NCI-H2171 treated with DMSO at 0.1 percent for 48 hours (cell line): ENCODE measurements at regions not wholly inside any gene's neighbourhood (a gene's known extent, or its start where the extent isn't known, plus 50 kb on each side); places are given as distances from the start of the nearest gene placed in this dataset.
"Not testable (repeated sequence)": the region's sequence is repeated elsewhere in the genome, so short reads cannot be mapped to it uniquely, and the experiment has no call there.

Experiments
- DNase-seq: peaks from one replicate; lab custom pipeline; 2025; lab: John Stamatoyannopoulos, UW

DNA sequence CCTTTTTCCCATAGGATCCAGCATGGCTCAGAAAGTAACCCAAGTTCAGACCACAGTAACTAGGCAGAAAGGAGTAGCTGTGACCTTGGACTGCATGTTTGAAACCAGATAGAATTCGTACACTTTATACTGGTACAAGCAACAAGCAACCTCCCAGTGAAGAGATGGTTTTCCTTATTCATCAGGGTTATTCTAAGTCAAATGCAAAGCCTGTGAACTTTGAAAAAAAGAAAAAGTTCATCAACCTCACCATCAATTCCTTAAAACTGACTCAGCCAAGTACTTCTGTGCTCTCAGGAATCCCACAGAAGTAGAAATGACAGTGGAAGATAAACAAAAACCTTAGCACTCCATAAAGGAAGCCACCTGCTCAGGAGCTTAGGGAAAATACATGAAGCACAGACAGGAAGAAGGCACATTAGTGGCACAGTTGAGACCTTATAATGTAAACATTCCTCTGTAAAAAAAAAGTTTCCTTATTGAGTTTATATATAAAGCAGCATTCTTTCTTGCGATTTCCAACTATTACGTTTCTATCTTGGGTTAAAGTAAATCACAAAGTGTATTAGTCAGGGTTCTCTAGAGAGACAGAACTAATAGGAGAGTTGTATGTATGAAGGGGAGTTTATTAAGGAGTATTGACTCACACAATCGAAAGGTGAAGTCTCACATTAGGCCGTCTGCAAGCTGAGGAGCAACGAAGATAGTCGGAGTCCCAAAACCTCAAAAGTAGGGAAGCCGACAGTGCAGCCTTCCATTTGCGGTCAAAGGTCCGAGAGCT is 398.4 kb downstream of the DAD1 start:
- no peak for DNase-seq

DNA sequence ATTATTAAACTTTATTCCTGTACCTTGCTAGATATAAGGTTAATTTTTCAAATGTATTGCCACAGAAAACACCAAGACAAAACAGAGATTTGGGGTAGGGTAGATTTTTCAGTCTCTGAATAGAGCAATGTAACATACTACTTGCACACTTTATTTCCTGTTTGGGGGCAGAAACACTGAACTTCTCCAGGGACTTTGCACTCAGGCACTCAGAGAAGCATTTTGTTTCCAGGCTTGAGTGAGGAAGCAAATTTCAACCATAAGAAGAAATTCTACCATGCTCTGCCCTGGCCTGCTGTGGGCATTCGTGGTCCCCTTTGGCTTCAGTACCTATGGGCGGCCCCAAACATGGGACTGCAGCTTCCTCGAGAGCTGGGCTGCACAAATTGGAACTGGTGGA is 399.1 kb downstream of the DAD1 start:
- DNase-seq: no peak

DNA sequence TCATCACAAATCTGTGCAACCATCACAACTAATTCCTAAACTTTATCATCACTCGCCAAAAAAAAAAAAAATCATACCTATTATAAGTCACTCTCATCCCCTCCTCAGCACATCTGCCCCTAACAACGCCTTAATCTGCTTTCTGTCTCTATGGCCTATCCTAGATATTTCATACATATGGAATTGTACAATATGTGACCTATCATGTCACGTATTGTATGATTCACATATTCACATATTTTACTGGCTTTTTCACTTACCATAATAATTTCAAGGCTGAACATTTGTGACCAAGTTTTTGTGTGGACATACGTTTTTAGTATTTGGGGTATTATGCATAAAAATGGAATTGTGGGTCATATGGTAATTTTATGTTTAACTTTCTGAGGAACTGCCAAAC is 400.7 kb downstream of the DAD1 start:
- no peak for DNase-seq

DNA sequence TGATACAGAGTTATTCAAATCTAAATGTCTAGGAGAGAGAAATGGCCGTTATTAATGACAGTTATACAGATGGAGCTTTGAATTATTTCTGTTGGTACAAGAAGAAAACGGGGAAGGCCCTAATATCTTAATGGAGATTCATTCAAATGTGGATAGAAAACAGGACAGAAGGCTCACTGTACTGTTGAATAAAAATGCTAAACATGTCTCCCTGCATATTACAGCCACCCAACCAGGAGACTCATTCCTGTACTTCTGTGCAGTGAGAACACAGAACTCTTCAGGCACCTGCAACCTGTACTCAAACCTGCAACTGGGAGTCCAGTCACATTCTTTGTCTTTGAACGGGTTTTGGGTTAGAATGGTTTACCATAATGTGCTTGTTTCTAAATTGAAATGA is 403.2 kb downstream of the DAD1 start:
- no peak for DNase-seq

DNA sequence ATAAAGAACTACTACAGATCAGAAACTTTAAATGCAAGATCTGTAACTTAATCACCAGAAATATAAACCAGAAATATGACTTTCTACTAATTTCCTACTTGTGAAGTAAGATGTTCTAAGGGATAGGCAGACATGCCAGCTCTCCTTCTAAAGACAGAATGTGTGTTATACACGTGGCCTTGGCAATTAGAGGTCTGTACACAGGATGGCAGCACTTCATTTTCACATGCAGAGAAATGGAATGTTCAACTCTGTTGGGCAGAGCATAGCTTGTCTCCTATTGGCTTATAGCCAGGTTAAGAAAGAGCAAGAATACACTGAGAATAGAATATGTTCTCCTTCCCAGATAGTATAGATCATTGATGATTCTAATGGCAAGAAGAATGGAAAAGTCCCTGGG is 403.8 kb downstream of the DAD1 start:
- DNase-seq: no peak

DNA sequence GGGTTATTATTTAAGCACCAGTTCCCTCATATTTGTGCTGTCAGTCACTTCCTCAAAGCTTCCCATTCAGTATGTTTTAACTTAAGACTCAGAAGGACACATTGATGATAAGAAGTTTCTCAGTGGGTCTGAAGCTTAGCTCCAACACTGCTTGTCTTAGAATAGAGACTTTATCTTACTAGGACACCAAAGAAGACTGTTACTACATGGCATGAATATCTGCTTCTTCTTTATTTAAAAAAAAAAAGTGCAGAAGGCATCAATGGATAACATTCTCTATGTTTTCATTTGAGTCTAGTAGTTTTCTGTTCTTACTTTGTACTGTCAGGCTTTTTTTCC is 404.2 kb downstream of the DAD1 start:
- no peak for DNase-seq

DNA sequence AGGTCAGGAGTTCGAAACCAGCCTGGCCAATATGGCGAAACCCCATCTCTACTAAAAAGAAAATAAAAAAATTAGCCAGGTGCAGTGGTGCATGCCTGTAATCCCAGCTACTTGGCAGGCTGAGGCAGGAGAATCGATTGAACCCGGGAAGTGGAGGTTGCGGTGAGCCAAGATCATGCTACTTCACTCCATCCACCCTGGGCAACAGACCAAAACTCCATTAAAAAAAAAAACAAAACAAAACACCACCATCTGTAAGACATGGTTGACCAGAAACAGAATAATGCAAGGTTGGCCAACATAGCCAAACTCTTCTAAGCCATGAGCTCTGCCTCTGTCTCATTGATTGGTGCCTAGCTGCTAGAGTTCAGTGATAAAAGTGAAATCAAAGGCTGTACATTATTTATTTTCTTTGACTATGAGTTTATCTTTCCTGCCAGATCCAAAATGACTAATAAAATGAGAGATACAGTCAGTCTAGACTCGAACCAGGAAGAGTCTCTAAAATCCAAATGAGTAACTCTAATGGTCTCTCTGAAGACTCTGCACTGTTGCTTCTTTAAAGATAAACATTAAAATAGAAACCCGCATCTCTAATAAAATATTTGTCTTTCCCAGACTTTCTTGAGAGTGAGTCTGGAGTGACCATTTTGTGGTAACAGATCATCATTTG is 404.7 kb downstream of the DAD1 start:
- no peak for DNase-seq

DNA sequence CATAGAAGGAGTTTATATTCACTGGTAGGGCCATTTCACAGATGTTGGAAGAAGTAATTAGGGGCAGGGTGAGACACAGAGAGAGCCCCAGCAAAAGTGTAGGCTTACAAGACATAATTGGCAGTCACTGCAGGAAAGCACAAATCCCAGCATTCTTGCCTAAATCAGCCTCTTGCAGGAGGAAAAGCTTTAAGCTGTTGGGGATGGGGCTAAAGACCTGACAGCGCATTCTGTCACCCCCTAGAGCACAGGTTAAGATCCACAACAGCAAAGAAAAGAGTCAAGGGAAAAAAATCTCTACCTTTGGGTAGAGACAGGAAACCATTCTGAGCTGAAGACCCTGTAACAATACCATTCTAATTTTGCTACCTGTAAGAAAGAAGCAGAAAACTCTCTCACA is 409.0 kb downstream of the DAD1 start:
- no peak for DNase-seq

DNA sequence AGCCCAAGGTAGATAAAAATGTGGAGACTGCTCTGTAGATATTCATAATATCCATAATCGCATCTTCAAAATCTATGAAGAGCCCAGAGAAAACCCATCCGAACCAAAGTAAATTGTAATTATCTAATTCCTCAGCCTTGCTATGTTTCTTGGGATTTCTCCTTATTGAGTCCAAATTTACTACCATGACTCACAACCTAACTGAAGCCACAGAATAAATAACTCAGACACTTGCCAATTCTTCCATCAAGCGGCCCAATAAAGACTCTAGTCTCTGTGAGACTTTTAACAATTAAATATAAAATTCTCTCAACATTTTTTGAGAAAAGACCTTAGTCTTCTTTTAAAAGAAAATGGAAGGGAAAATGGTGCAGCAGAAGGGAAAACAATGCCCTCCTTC is 409.8 kb downstream of the DAD1 start:
- DNase-seq: no peak

DNA sequence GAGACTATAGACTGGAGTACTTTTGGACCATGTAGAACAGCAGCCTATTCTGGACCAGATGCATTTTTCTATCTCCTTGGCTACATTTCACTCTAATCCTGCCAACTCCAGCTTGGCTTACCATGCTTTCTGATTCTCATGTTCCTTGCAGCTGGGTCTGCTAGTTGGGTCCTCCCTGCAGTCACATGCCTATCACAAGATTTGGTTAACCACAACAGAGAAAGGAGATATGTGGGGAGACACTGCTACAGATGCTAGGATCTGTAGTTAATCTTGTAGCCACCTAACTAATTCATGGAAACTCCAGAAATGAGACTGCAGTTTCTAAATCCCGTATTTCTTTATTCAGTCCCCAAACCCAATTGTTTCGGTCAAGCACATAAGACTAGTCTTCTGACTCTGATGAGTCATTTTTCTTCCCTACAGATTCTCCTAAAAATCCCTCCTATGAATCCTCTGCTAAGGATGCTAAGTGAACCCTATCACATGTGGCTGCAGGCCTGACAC is 410.6 kb downstream of the DAD1 start:
- DNase-seq: no peak

DNA sequence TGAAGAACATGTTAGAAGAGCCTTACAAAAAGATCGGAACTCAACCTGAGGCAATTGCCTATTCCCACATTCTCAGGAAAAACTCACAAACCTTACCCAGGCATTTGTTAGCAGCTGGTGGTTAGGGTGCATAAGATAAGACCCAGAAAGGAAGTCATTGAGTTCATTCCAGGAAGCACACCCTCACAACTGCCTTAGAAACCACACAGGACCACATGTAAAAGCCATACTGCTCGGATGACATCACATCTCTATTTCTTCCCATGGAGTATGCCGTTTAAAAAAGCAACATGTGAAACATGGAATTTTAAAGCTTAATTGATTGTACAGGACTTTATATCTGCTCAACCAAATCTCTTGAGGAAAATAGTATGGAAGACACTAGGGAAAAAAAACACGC is 411.2 kb downstream of the DAD1 start:
- no peak for DNase-seq

DNA sequence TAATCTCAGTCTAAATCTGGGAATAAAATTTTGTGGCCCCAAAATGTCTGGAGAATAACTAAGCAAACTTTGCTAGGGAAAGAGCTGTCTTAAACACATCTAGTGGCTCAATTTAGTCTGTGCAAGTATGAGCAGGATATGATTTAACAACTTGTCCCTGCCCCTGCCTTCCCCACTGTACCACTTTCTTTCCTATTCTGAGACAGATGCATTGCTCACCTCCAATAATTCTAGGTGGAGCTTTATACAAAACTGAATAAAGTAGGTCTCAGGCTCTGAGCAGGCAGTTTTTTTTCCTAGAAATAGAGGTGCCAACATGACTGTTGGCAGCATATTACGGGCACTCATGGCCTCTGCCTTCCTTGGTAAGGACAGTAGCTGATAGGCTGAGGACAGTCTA is 412.1 kb downstream of the DAD1 start:
- no peak for DNase-seq

DNA sequence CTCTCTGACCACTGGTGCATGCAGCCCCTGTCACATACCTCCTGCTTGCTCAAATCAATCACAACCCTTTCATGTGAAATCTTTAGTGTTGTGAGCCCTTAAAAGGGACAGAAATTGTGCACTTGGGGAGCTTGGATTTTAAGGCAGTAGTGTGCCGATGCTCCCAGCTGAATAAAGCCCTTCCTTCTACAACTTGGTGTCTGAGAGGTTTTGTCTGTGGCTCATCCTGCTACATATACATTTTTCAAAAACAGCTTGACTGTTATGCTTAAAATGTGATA is 413.8 kb downstream of the DAD1 start:
- not testable (repeated sequence) for DNase-seq

DNA sequence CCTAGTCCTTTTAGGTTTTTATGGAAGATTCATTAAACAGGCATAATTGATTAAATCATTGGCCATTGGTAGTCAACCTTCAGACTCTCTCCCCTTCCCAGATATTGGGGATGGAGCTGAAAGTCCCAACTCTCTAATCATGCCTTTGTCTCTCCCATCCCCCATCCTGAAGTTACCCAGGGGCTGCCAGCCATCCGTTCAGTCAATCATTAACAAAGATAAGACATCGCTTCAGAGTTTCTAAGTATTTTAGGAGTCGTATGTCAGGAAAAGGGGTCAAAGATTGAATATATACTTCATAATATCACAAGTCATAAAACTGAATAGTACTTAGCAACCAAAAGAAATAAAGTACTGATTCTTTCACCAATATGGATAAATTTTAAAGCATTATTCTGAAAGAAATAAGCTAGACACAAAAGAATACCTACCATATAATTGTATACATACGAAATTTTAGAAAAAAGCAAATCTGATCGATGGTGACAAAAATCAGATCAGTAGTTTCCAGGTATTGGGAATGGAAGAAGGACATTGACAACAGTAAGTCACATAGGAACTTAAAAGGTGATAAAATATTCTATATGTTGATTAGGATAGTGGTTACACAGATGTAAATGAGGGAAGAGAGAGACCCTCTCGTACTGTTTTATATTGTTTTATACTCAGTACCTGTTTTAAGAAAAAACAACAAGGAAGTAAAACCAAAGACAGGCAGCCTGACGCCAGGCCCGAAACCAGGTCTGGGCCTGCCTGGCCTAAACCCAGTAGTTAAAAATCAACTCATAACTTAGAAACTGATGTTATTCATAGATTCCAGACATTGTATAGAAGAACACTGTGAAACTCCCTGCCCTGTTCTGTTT is 414.4 kb downstream of the DAD1 start:
- no peak for DNase-seq

DNA sequence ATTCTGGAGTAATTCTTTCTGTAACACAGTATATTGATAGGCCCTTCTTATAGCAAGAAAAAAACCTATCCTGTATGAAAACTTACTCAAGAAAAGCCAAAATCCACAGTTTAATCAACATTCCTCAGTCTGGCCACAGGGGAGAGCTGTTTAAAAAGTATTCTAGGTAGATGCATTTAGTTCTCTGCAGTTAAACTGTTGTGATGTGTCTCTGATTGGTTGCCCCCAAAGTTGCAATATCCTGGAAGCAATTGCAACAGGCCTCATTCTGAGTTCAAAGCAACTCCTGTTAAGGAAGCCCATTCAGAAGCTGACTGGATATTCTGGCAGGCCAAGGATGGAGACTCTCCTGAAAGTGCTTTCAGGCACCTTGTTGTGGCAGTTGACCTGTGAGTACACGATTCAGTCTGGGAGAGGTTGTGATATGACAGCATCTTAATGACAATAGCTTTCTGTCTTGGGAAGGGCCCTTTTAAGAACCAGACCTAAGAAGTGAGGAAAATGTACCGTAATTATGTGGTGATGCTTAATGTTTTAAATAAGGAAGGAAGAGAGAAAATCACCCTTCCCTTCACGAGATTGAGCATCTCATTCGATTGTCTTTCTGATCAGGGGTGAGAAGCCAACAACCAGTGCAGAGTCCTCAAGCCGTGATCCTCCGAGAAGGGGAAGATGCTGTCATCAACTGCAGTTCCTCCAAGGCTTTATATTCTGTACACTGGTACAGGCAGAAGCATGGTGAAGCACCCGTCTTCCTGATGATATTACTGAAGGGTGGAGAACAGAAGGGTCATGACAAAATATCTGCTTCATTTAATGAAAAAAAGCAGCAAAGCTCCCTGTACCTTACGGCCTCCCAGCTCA is 420.7 kb downstream of the DAD1 start:
- no peak for DNase-seq

DNA sequence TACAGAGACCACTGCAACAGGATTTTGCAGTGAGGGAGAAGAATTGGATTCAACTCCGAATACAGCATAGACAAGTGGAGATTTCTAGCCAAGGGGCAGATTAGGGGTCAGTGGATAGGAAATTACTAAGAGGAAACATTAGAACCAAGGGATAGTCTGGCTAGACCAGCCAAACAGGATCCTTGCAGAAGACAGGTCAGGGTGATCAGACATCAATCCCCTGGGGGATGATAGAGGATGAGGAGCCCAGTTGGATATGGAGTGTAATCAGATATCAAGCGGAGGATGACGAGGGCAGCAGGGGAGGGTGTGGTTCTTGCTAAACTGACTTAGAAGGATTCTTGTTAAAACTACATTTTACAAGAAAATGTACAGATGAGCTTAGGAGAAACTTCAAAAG is 424.4 kb downstream of the DAD1 start:
- no peak for DNase-seq

DNA sequence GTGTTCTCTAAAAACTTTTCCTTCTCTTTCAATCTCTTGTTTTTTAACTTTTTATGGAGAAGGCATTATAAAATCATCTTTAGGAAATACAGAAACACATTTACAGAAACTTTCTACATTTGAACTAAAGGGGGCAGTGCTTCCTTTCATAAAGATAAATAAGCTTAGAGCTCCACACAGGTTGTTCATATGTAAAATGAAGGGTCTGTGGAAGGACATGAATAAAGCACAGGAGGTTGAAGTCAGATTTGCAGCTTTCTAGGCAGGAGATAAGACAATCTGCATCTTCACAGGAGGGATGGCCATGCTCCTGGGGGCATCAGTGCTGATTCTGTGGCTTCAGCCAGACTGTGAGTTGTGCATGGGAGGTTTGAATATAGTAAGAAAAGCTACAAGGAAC is 426.0 kb downstream of the DAD1 start:
- DNase-seq: no peak

DNA sequence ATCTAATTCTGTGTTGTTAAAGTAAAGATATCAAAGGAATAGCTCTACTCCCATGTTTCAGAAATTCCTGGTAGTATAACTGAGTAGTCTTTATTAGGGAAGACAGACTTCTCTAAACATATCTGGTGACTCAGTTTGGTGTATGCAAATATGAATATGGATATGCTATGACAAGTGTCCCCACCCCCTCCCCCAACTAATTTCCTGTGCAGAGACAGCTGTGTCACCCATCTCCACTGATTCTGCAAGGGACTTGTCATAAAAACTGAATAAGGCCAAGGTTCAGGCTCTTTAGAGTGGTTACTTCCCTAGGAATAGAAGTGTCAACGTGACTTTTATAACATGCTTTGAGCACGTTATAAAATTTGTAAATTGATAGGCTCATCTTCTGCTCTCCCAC is 429.1 kb downstream of the DAD1 start:
- no peak for DNase-seq

DNA sequence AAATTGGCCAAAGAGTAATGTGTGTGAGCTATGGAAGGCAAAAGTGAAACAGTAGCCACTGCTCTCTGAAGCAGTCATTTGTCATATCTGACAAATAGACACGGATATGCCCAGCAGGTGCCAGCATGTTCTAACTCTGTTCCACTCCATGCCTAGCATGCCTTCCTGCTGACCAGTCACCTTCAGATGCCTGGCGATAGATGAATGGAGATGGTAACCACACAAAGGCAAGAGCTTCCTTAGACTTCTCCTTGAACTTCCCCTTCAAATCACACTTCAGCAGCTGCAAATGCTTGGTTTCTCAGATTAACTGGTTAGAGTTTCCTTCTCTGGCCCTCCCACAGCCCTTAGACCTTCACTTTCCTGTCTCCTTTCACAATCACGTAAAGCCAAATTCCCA is 429.9 kb downstream of the DAD1 start:
- no peak for DNase-seq

DNA sequence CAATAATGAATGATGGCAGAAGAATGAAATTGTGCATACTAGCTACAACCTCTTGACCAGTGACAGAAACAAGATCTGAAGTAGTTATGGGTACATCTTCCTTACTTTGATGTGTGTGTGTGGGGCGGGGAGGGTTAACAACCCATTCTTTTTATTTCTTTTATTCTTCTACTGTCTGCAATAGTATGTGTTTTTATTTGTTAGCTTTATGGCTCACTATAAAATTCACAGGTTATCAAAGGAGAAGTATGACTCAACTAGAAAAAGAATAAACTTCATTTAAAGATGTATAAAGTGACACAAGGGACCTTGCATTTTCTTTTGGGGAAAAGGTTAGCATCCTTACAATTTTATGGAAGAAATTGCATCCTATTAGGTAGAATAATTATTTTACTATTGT is 430.5 kb downstream of the DAD1 start:
- DNase-seq: no peak

DNA sequence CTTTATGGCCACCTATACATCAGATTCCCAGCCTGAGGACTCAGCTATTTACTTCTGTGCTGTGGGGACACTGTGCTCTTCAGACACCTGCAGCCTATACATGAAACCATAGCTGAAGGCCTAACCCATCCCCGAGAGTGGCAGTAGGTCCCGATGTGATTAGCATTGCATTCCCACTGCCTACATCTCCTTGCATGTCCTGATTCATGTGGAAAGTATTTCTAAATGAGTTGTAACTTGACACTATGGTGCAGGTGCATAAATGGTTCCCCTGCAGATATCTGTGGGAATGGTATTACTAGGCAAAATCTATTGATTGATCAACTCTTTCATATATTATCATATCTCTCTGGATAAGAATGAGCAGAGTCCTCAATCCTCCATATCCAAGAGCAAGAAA is 433.5 kb downstream of the DAD1 start:
- DNase-seq: no peak

DNA sequence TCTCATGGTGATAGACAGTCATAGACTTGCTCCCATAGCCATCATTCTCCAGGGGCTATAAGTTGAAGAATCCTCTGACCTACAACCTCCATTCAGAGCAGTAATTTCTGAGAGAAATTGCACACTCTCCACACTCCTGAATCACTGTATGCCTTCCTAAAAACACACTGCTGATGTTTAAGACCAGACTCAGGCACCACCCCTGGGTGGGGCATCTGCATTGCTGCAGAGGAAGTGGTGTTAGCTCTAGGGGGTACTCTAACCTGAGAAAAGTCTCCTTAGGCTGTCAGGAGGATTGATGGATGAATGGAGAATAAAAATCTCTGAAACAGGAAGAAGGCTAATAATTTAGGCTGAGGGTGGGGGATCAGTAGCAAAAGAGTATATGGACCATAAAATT is 436.1 kb downstream of the DAD1 start:
- no peak for DNase-seq
